SK-N-SH treated with all-trans-retinoic acid at 6 μM for 48 hours (cell line): ENCODE measurements at regions not wholly inside any gene's neighbourhood (a gene's known extent, or its start where the extent isn't known, plus 50 kb on each side); places are given as distances from the start of the nearest gene placed in this dataset.

Source experiments
- ATAC-seq: fragments of 200-7000 bp; cut with Tn5 transposase; 3 replicates; pipeline ENCODE4 v1.9.1; 2020; ENCODE audit warnings: mild to moderate bottlenecking, moderate library complexity
- ARNTL ChIP-seq: fragments of 450-650 bp; formaldehyde crosslinking; IDR thresholded peaks from 2 replicates; pipeline ENCODE4 v1.5.0; 2020; ENCODE audit warnings: low read depth, mild to moderate bottlenecking, moderate library complexity, borderline replicate concordance
- BACH2 ChIP-seq: fragments of 250-450 bp; sonication (Bioruptor Pico); IDR thresholded peaks from 2 replicates; pipeline ENCODE4 v1.9.0; 2021; ENCODE audit warnings: mild to moderate bottlenecking, borderline replicate concordance
- CSDC2 ChIP-seq: fragments of 250-450 bp; sonication (Bioruptor Pico); IDR thresholded peaks from 2 replicates; pipeline ENCODE4 v1.5.0; 2020; ENCODE audit warnings: mild to moderate bottlenecking, moderate library complexity
- CSRNP3 ChIP-seq: fragments of 250-450 bp; sonication (Bioruptor Pico); IDR thresholded peaks from 2 replicates; pipeline ENCODE4 v1.5.1; 2021; ENCODE audit warnings: mild to moderate bottlenecking, moderate library complexity
- ESRRG ChIP-seq: fragments of 250-450 bp; sonication (Bioruptor Pico); IDR thresholded peaks from 2 replicates; pipeline ENCODE4 v1.6.1; 2021; ENCODE audit warnings: mild to moderate bottlenecking
- GLIS3 ChIP-seq: fragments of 250-450 bp; sonication (Bioruptor Pico); IDR thresholded peaks from 2 replicates; pipeline ENCODE4 v1.5.0; 2020; ENCODE audit warnings: mild to moderate bottlenecking, moderate library complexity
- ISL1 ChIP-seq: fragments of 250-450 bp; sonication (Bioruptor Pico); IDR thresholded peaks from 2 replicates; pipeline ENCODE4 v2.1.2; 2022; ENCODE audit warnings: mild to moderate bottlenecking, moderate library complexity
- PATZ1 ChIP-seq: fragments of 250-450 bp; sonication (Bioruptor Pico); IDR thresholded peaks from 2 replicates; pipeline ENCODE4 v1.8.0; 2020; ENCODE audit warnings: mild to moderate bottlenecking, moderate library complexity, borderline replicate concordance
- POU6F1 ChIP-seq: fragments of 250-450 bp; sonication (Bioruptor Pico); IDR thresholded peaks from 2 replicates; pipeline ENCODE4 v1.8.0; 2021; ENCODE audit warnings: low read depth, mild to moderate bottlenecking, moderate library complexity, borderline replicate concordance
- PPARA ChIP-seq: fragments of 250-450 bp; sonication (Bioruptor Pico); IDR thresholded peaks from 2 replicates; pipeline ENCODE4 v1.5.0; 2020; ENCODE audit warnings: mild to moderate bottlenecking, borderline replicate concordance
- RARB ChIP-seq: fragments of 250-450 bp; sonication (Bioruptor Pico); IDR thresholded peaks from 2 replicates; pipeline ENCODE4 v1.8.0; 2021; ENCODE audit warnings: mild to moderate bottlenecking, moderate library complexity
- SNAI2 ChIP-seq: fragments of 250-450 bp; sonication (Bioruptor Pico); IDR thresholded peaks from 2 replicates; pipeline ENCODE4 v1.5.0; 2020; ENCODE audit warnings: mild to moderate bottlenecking, moderate library complexity
- TCF4 ChIP-seq: fragments of 250-450 bp; sonication (Bioruptor Pico); IDR thresholded peaks from 2 replicates; pipeline ENCODE4 v1.8.0; 2021; ENCODE audit warnings: mild to moderate bottlenecking, moderate library complexity, borderline replicate concordance
- TOX ChIP-seq: fragments of 250-450 bp; sonication (Bioruptor Pico); IDR thresholded peaks from 2 replicates; pipeline ENCODE4 v1.8.0; 2021; ENCODE audit warnings: mild to moderate bottlenecking, moderate library complexity, borderline replicate concordance
- TSHZ2 ChIP-seq: fragments of 250-450 bp; sonication (Bioruptor Pico); IDR thresholded peaks from 2 replicates; pipeline ENCODE4 v1.5.0; 2020; ENCODE audit warnings: mild to moderate bottlenecking, moderate library complexity
- ZFP3 ChIP-seq: fragments of 250-450 bp; sonication (Bioruptor Pico); IDR thresholded peaks from 2 replicates; pipeline ENCODE4 v1.5.0; 2020; ENCODE audit warnings: mild to moderate bottlenecking, moderate library complexity
- ZFP30 ChIP-seq: fragments of 450-650 bp; formaldehyde crosslinking; IDR thresholded peaks from 2 replicates; pipeline ENCODE4 v1.5.0; 2022; ENCODE audit warnings: mild to moderate bottlenecking, moderate library complexity
- ZNF70 ChIP-seq: fragments of 450-650 bp; formaldehyde crosslinking; IDR thresholded peaks from 2 replicates; pipeline ENCODE4 v1.5.0; 2020; ENCODE audit warnings: mild to moderate bottlenecking, moderate library complexity
- ZNF8 ChIP-seq: fragments of 450-650 bp; formaldehyde crosslinking; IDR thresholded peaks from 2 replicates; pipeline ENCODE4 v1.5.0; 2020; ENCODE audit warnings: mild to moderate bottlenecking, moderate library complexity

- no peak for TF ChIP-seq BACH2
- no peak for TF ChIP-seq CSRNP3 (CRISPR knock-in tag)
- TF ChIP-seq ZNF8 (CRISPR knock-in tag): no peak
- no peak for TF ChIP-seq CSDC2 (CRISPR knock-in tag)
- no peak for TF ChIP-seq POU6F1 (CRISPR knock-in tag)
- no peak for TF ChIP-seq PPARA (CRISPR knock-in tag)
- TF ChIP-seq PATZ1 (CRISPR knock-in tag): no peak
- no peak for TF ChIP-seq SNAI2 (CRISPR knock-in tag)
- TF ChIP-seq TCF4: no peak
- TF ChIP-seq RARB (CRISPR knock-in tag): no peak
- no peak for TF ChIP-seq ARNTL
- TF ChIP-seq ESRRG (CRISPR knock-in tag): no peak
- no peak for TF ChIP-seq ISL1 (CRISPR knock-in tag)
- ATAC-seq: no peak
Observed at GRCh38 chr2:164048729-164049128, 312.9 kb upstream of the FIGN start.

GRCh38 chr2:164046040-164046439, 310.2 kb upstream of the FIGN start:
- TF ChIP-seq BACH2 (no peak), ZNF8 (CRISPR knock-in tag) (no peak), POU6F1 (CRISPR knock-in tag) (no peak), ZNF70 (no peak), TOX (CRISPR knock-in tag) (no peak), PPARA (CRISPR knock-in tag) (no peak), TSHZ2 (CRISPR knock-in tag) (no peak), ESRRG (CRISPR knock-in tag) (no peak), ZFP3 (CRISPR knock-in tag) (no peak), PATZ1 (CRISPR knock-in tag) (no peak), GLIS3 (CRISPR knock-in tag) (no peak), SNAI2 (CRISPR knock-in tag) (no peak)
- ATAC-seq: no peak

- ATAC-seq: no peak
- TF ChIP-seq ESRRG (CRISPR knock-in tag) (no peak), ZFP30 (CRISPR knock-in tag) (no peak), TSHZ2 (CRISPR knock-in tag) (no peak), CSRNP3 (CRISPR knock-in tag) (no peak), CSDC2 (CRISPR knock-in tag) (no peak), GLIS3 (CRISPR knock-in tag) (no peak), SNAI2 (CRISPR knock-in tag) (no peak), TCF4 (no peak), ZNF8 (CRISPR knock-in tag) (no peak)
Observed at GRCh38 chr2:164044622-164045021, 308.8 kb upstream of the FIGN start.
